SK-N-MC (cell line): ENCODE measurements at regions not wholly inside any gene's neighbourhood (a gene's known extent, or its start where the extent isn't known, plus 50 kb on each side); places are given as distances from the start of the nearest gene placed in this dataset.

Experiments
- EZH2 ChIP-seq: fragments of 200-600 bp; sonication (generic); IDR thresholded peaks from one replicate; pipeline ENCODE4 v1.6.1; 2017; ENCODE audit warnings: antibody characterized with exemption
- FOXP2 ChIP-seq: optimal IDR thresholded peaks from 2 replicates; pipeline ENCODE3; 2011; ENCODE audit warnings: mild to moderate bottlenecking, moderate library complexity; ENCODE audit not compliant: insufficient read depth; ENCODE audit errors: extremely low read length, control extremely low read depth
- POLR2AphosphoS5 ChIP-seq: IDR thresholded peaks from 2 replicates; pipeline ENCODE4 v1.6.1; 2012; ENCODE audit warnings: mild to moderate bottlenecking, low read depth, low read length, borderline replicate concordance

DNA sequence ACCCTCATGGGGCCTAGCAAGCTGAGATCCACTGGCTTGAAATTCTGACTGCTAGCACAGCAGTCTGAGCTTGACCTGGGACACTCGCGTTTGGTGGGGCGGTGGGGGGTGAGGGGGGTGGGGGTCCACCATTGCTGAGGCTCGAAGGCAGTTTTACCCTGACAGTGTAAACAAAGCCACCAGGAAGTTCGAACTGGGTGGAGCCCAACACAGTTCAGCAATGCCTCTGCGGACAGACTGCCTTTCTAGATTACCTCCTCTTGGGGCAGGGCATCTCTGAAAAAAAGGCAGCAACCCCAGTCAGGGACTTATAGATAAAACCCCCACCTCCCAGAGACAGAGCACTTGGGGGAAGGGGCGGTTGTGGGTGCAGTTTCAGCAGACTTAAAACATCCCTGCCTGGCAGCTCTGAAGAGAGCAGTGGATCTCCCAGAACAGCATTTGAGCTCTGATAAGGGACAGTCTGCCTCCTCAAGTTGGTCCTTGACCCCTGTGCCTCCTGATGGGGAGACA, 149.7 kb upstream of the TANK start:
- TF ChIP-seq FOXP2 (no peak), POLR2AphosphoS5 (no peak), EZH2 (no peak)
